Lower leg skin (tissue), 3 donors: ENCODE measurements at regions not wholly inside any gene's neighbourhood (a gene's known extent, or its start where the extent isn't known, plus 50 kb on each side); places are given as distances from the start of the nearest gene placed in this dataset.

Experiments
- POLR2A ChIP-seq, 2 donors: fragments of 450-650 bp; IDR thresholded peaks; one replicate each; pipeline ENCODE4 v1.6.1; 2016 to 2017; ENCODE audit warnings: antibody characterized with exemption in 2 of 2, mild to moderate bottlenecking in 1 of 2, moderate library complexity in 1 of 2
- TF ChIP-seq, protein P1 (sequence below), 3 donors: fragments of 450-650 bp; IDR thresholded peaks; one replicate each; pipeline ENCODE4 v1.5.1; 2016; ENCODE audit warnings: antibody characterized with exemption in 3 of 3, mild to moderate bottlenecking in 3 of 3, moderate library complexity in 2 of 3

DNA sequence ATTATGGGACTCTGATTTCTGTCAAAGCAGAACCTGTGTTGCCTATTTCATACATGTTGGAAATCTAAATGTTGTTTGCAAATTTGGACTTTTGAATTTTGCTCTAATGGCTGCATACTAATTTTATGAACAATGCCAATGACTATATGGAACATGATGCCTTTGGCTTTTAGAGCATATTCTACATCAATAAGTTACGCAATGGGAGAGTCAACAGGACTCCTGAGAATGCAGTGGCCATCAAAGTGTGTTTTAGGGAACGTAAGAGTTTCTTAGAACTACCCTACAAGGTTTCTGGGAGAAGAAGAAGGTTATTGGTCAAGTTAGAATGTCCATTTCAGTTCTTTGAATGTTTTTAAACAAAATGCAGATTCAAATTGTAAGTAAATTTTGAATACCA is 76.1 kb downstream of the SLIT2 start:
- no peak for TF ChIP-seq POLR2A (IDR thresholded peaks at IDR 0.05)
- TF ChIP-seq, protein P1, sequence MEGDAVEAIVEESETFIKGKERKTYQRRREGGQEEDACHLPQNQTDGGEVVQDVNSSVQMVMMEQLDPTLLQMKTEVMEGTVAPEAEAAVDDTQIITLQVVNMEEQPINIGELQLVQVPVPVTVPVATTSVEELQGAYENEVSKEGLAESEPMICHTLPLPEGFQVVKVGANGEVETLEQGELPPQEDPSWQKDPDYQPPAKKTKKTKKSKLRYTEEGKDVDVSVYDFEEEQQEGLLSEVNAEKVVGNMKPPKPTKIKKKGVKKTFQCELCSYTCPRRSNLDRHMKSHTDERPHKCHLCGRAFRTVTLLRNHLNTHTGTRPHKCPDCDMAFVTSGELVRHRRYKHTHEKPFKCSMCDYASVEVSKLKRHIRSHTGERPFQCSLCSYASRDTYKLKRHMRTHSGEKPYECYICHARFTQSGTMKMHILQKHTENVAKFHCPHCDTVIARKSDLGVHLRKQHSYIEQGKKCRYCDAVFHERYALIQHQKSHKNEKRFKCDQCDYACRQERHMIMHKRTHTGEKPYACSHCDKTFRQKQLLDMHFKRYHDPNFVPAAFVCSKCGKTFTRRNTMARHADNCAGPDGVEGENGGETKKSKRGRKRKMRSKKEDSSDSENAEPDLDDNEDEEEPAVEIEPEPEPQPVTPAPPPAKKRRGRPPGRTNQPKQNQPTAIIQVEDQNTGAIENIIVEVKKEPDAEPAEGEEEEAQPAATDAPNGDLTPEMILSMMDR (IDR thresholded peaks at IDR 0.05): no peak
